DMS114 treated with DMSO at 0.1 percent for 48 hours (cell line): ENCODE measurements at regions not wholly inside any gene's neighbourhood (a gene's known extent, or its start where the extent isn't known, plus 50 kb on each side); places are given as distances from the start of the nearest gene placed in this dataset.

Experiments used
- DNase-seq: peaks from one replicate; lab custom pipeline; 2025; ENCODE audit not compliant: unreplicated experiment; lab: John Stamatoyannopoulos, UW

GRCh38 chr4:184575306-184575705 is 73.9 kb downstream of the CASP3 start:
- DNase-seq: no peak

- DNase-seq: no peak
These were observed 74.4 kb downstream of the CASP3 start for GRCh38 chr4:184574861-184575260.

GRCh38 chr4:184573701-184574100 is 75.5 kb downstream of the CASP3 start:
- no peak for DNase-seq

- no peak for DNase-seq
These were observed 80.5 kb downstream of the CASP3 start for GRCh38 chr4:184568770-184569169.

- no peak for DNase-seq
These were observed 85.6 kb downstream of the CASP3 start for GRCh38 chr4:184563621-184564020.

- no peak for DNase-seq
These were observed 84.6 kb upstream of the IRF2 start for GRCh38 chr4:184558996-184559395.

GRCh38 chr4:184553891-184554290 is 79.5 kb upstream of the IRF2 start:
- DNase-seq: no peak

- no peak for DNase-seq
These were observed 76.1 kb upstream of the IRF2 start for GRCh38 chr4:184550476-184550875.

GRCh38 chr4:184548648-184549341 is 74.4 kb upstream of the IRF2 start:
- peak; percentile 16 for DNase-seq

GRCh38 chr4:184548316-184548647 is 73.9 kb upstream of the IRF2 start:
- DNase-seq: no peak

GRCh38 chr4:184544788-184545409 is 70.5 kb upstream of the IRF2 start:
- no peak for DNase-seq

GRCh38 chr4:184541907-184542306 is 67.6 kb upstream of the IRF2 start:
- DNase-seq: no peak

- no peak for DNase-seq
These were observed 66.0 kb upstream of the IRF2 start for GRCh38 chr4:184540307-184540706.

- peak; percentile 79 for DNase-seq
These were observed 63.8 kb upstream of the IRF2 start for GRCh38 chr4:184538023-184538599.

- DNase-seq: peak; percentile 93
These were observed 63.1 kb upstream of the IRF2 start for GRCh38 chr4:184537269-184538022.

- DNase-seq: no peak
These were observed 62.5 kb upstream of the IRF2 start for GRCh38 chr4:184536881-184537248.

- DNase-seq: no peak
These were observed 61.9 kb upstream of the IRF2 start for GRCh38 chr4:184536065-184536880.

GRCh38 chr4:184534511-184535391 is 60.4 kb upstream of the IRF2 start:
- no peak for DNase-seq

- no peak for DNase-seq
These were observed 59.6 kb upstream of the IRF2 start for GRCh38 chr4:184533908-184534307.

GRCh38 chr4:184531008-184531407 is 56.7 kb upstream of the IRF2 start:
- DNase-seq: no peak
